ENCODE measurements at regions not wholly inside any gene's neighbourhood (a gene's known extent, or its start where the extent isn't known, plus 50 kb on each side); places are given as distances from the start of the nearest gene placed in this dataset.
A peak's percentile ranks its signal among the peaks of the same experiment; 100 is the strongest.

GRCh38 chr17:13157656-13158055 lies 139.8 kb upstream of the ELAC2 start:
- Histone ChIP-seq H3K4me2 (ENCODE audit: extremely low read depth, insufficient read depth, low read length) (no peak overlapping the region), H3K79me2 (ENCODE audit: control insufficient read depth, insufficient read depth, low read length) (no peaks in the 10 kb centered on the region), H3K27ac (ENCODE audit: insufficient read depth, low read length) (no peak overlapping the region), H3K9ac (ENCODE audit: insufficient read depth, low read length) (no peak overlapping the region), H3K4me3 (replicated peaks in 1 of 4; ENCODE audit: control extremely low read depth in 1 of 4, insufficient read depth in 1 of 4, low read depth in 3 of 4, low read length in 4 of 4) (no peak overlapping the region), H3K36me3 (ENCODE audit: control insufficient read depth, insufficient read depth, low read length) (no peaks in the 10 kb centered on the region), H3K4me1 (ENCODE audit: control insufficient read depth, extremely low read depth, insufficient read depth, low read length) (no peaks in the 10 kb centered on the region), H2AFZ (ENCODE audit: low read length) (no peak overlapping the region), H3K27me3 (ENCODE audit: control insufficient read depth, insufficient read depth, low read length) (no peaks in the 10 kb centered on the region), H3K9me3 (ENCODE audit: control insufficient read depth, insufficient read depth, low read depth, low read length) (no peaks in the 10 kb centered on the region), H4K20me1 (ENCODE audit: control insufficient read depth, extremely low read depth, insufficient read depth, low read length) (no peaks in the 10 kb centered on the region)
- TF ChIP-seq CTCF (conservative IDR thresholded peaks at IDR 0.05 in 1 of 2, IDR thresholded peaks at IDR 0.05 in 1 of 2; ENCODE audit: low read depth in 1 of 2, low read length in 2 of 2) (no peak), EZH2 (IDR thresholded peaks at IDR 0.05; ENCODE audit: low read length, missing control alignments) (no peak)
- DNase-seq (ENCODE audit: low read depth in 2 of 2): no peak

GRCh38 chr17:13154930-13155329 lies 137.1 kb upstream of the ELAC2 start:
- Histone ChIP-seq H3K79me2 (ENCODE audit: control insufficient read depth, insufficient read depth, low read length) (no peaks in the 10 kb centered on the region), H3K27ac (ENCODE audit: insufficient read depth, low read length) (no peak overlapping the region)
- no peak for DNase-seq (ENCODE audit: low read depth in 2 of 2)

GRCh38 chr17:13154398-13154797 lies 136.6 kb upstream of the ELAC2 start:
- Histone ChIP-seq H3K9ac (ENCODE audit: insufficient read depth, low read length) (no peak overlapping the region), H2AFZ (ENCODE audit: low read length) (no peak overlapping the region), H3K79me2 (ENCODE audit: control insufficient read depth, insufficient read depth, low read length) (no peaks in the 10 kb centered on the region), H3K4me3 (replicated peaks in 1 of 4; ENCODE audit: control extremely low read depth in 1 of 4, insufficient read depth in 1 of 4, low read depth in 3 of 4, low read length in 4 of 4) (no peak overlapping the region), H3K36me3 (ENCODE audit: control insufficient read depth, insufficient read depth, low read length) (no peaks in the 10 kb centered on the region), H3K27me3 (ENCODE audit: control insufficient read depth, insufficient read depth, low read length) (no peaks in the 10 kb centered on the region), H4K20me1 (ENCODE audit: control insufficient read depth, extremely low read depth, insufficient read depth, low read length) (no peaks in the 10 kb centered on the region), H3K27ac (ENCODE audit: insufficient read depth, low read length) (no peak overlapping the region), H3K9me3 (ENCODE audit: control insufficient read depth, insufficient read depth, low read depth, low read length) (no peaks in the 10 kb centered on the region), H3K4me2 (ENCODE audit: extremely low read depth, insufficient read depth, low read length) (no peak overlapping the region), H3K4me1 (ENCODE audit: control insufficient read depth, extremely low read depth, insufficient read depth, low read length) (no peaks in the 10 kb centered on the region)
- peak in 1 of 2 donors; percentile 28 for DNase-seq (ENCODE audit: low read depth in 2 of 2)
- TF ChIP-seq EZH2 (IDR thresholded peaks at IDR 0.05; ENCODE audit: low read length, missing control alignments) (no peak), CTCF (conservative IDR thresholded peaks at IDR 0.05 in 1 of 2, IDR thresholded peaks at IDR 0.05 in 1 of 2; ENCODE audit: low read depth in 1 of 2, low read length in 2 of 2) (no peak)

More at GRCh38 chr17:13154930-13155329, 137.1 kb upstream of the ELAC2 start:
- no peak overlapping the region for H3K9ac ChIP-seq (ENCODE audit: insufficient read depth, low read length)
- H3K27me3 ChIP-seq (ENCODE audit: control insufficient read depth, insufficient read depth, low read length): no peaks in the 10 kb centered on the region
- H2AFZ ChIP-seq (ENCODE audit: low read length): no peak overlapping the region
- H3K36me3 ChIP-seq (ENCODE audit: control insufficient read depth, insufficient read depth, low read length): no peaks in the 10 kb centered on the region
- no peak overlapping the region for H3K4me3 ChIP-seq (replicated peaks in 1 of 4; ENCODE audit: control extremely low read depth in 1 of 4, insufficient read depth in 1 of 4, low read depth in 3 of 4, low read length in 4 of 4)
- no peaks in the 10 kb centered on the region for H3K4me1 ChIP-seq (ENCODE audit: control insufficient read depth, extremely low read depth, insufficient read depth, low read length)
- no peak overlapping the region for H3K4me2 ChIP-seq (ENCODE audit: extremely low read depth, insufficient read depth, low read length)
- H3K9me3 ChIP-seq (ENCODE audit: control insufficient read depth, insufficient read depth, low read depth, low read length): no peaks in the 10 kb centered on the region
- TF ChIP-seq EZH2 (IDR thresholded peaks at IDR 0.05; ENCODE audit: low read length, missing control alignments): no peak
- no peak for TF ChIP-seq CTCF (conservative IDR thresholded peaks at IDR 0.05 in 1 of 2, IDR thresholded peaks at IDR 0.05 in 1 of 2; ENCODE audit: low read depth in 1 of 2, low read length in 2 of 2)
- no peaks in the 10 kb centered on the region for H4K20me1 ChIP-seq (ENCODE audit: control insufficient read depth, extremely low read depth, insufficient read depth, low read length)

All from fibroblast of lung (primary cell).